ENCODE measurements at regions not wholly inside any gene's neighbourhood (a gene's known extent, or its start where the extent isn't known, plus 50 kb on each side); places are given as distances from the start of the nearest gene placed in this dataset.

- Histone ChIP-seq H3K79me2 (ENCODE audit: control insufficient read depth, insufficient read depth, low read length) (no peaks in the 10 kb centered on the region), H3K27ac (ENCODE audit: insufficient read depth, low read length) (no peak overlapping the region), H3K36me3 (ENCODE audit: control insufficient read depth, insufficient read depth, low read length) (no peaks in the 10 kb centered on the region), H3K4me1 (ENCODE audit: control insufficient read depth, extremely low read depth, insufficient read depth, low read length) (no peaks in the 10 kb centered on the region), H3K9me3 (ENCODE audit: control insufficient read depth, insufficient read depth, low read depth, low read length) (no peaks in the 10 kb centered on the region), H4K20me1 (ENCODE audit: control insufficient read depth, extremely low read depth, insufficient read depth, low read length) (no peaks in the 10 kb centered on the region), H3K4me2 (ENCODE audit: extremely low read depth, insufficient read depth, low read length) (no peak overlapping the region), H3K9ac (ENCODE audit: insufficient read depth, low read length) (no peak overlapping the region), H3K27me3 (ENCODE audit: control insufficient read depth, insufficient read depth, low read length) (no peaks in the 10 kb centered on the region), H2AFZ (ENCODE audit: low read length) (no peak overlapping the region), H3K4me3 (replicated peaks in 1 of 4; ENCODE audit: control extremely low read depth in 1 of 4, insufficient read depth in 1 of 4, low read depth in 3 of 4, low read length in 4 of 4) (no peak overlapping the region)
- no peak for DNase-seq (ENCODE audit: low read depth in 2 of 2)
- TF ChIP-seq CTCF (conservative IDR thresholded peaks at IDR 0.05 in 1 of 2, IDR thresholded peaks at IDR 0.05 in 1 of 2; ENCODE audit: low read depth in 1 of 2, low read length in 2 of 2) (no peak), EZH2 (IDR thresholded peaks at IDR 0.05; ENCODE audit: low read length, missing control alignments) (no peak)
Measured at GRCh38 chr11:134728186-134728585, 316.1 kb upstream of the B3GAT1 start.

GRCh38 chr11:134727636-134728035, 315.6 kb upstream of the B3GAT1 start:
- no peak for DNase-seq (ENCODE audit: low read depth in 2 of 2)
- H3K9me3 ChIP-seq (ENCODE audit: control insufficient read depth, insufficient read depth, low read depth, low read length): no peaks in the 10 kb centered on the region

GRCh38 chr11:134727204-134727603, 315.2 kb upstream of the B3GAT1 start:
- no peak overlapping the region for H3K4me2 ChIP-seq (ENCODE audit: extremely low read depth, insufficient read depth, low read length)
- H2AFZ ChIP-seq (ENCODE audit: low read length): no peak overlapping the region
- H3K4me1 ChIP-seq (ENCODE audit: control insufficient read depth, extremely low read depth, insufficient read depth, low read length): no peaks in the 10 kb centered on the region
- no peaks in the 10 kb centered on the region for H3K36me3 ChIP-seq (ENCODE audit: control insufficient read depth, insufficient read depth, low read length)
- DNase-seq (ENCODE audit: low read depth in 2 of 2): no peak
- no peak for TF ChIP-seq EZH2 (IDR thresholded peaks at IDR 0.05; ENCODE audit: low read length, missing control alignments)
- H3K27ac ChIP-seq (ENCODE audit: insufficient read depth, low read length): no peak overlapping the region
- H3K4me3 ChIP-seq (replicated peaks in 1 of 4; ENCODE audit: control extremely low read depth in 1 of 4, insufficient read depth in 1 of 4, low read depth in 3 of 4, low read length in 4 of 4): no peak overlapping the region
- no peaks in the 10 kb centered on the region for H3K9me3 ChIP-seq (ENCODE audit: control insufficient read depth, insufficient read depth, low read depth, low read length)
- H3K27me3 ChIP-seq (ENCODE audit: control insufficient read depth, insufficient read depth, low read length): no peaks in the 10 kb centered on the region
- no peaks in the 10 kb centered on the region for H4K20me1 ChIP-seq (ENCODE audit: control insufficient read depth, extremely low read depth, insufficient read depth, low read length)
- no peak overlapping the region for H3K9ac ChIP-seq (ENCODE audit: insufficient read depth, low read length)
- H3K79me2 ChIP-seq (ENCODE audit: control insufficient read depth, insufficient read depth, low read length): no peaks in the 10 kb centered on the region

More at GRCh38 chr11:134727636-134728035, 315.6 kb upstream of the B3GAT1 start:
- Histone ChIP-seq H3K36me3 (ENCODE audit: control insufficient read depth, insufficient read depth, low read length) (no peaks in the 10 kb centered on the region), H3K4me3 (replicated peaks in 1 of 4; ENCODE audit: control extremely low read depth in 1 of 4, insufficient read depth in 1 of 4, low read depth in 3 of 4, low read length in 4 of 4) (no peak overlapping the region), H2AFZ (ENCODE audit: low read length) (no peak overlapping the region), H3K9ac (ENCODE audit: insufficient read depth, low read length) (no peak overlapping the region), H3K27me3 (ENCODE audit: control insufficient read depth, insufficient read depth, low read length) (no peaks in the 10 kb centered on the region), H3K4me1 (ENCODE audit: control insufficient read depth, extremely low read depth, insufficient read depth, low read length) (no peaks in the 10 kb centered on the region), H4K20me1 (ENCODE audit: control insufficient read depth, extremely low read depth, insufficient read depth, low read length) (no peaks in the 10 kb centered on the region), H3K79me2 (ENCODE audit: control insufficient read depth, insufficient read depth, low read length) (no peaks in the 10 kb centered on the region), H3K27ac (ENCODE audit: insufficient read depth, low read length) (no peak overlapping the region), H3K4me2 (ENCODE audit: extremely low read depth, insufficient read depth, low read length) (no peak overlapping the region)
- TF ChIP-seq EZH2 (IDR thresholded peaks at IDR 0.05; ENCODE audit: low read length, missing control alignments) (no peak), CTCF (conservative IDR thresholded peaks at IDR 0.05 in 1 of 2, IDR thresholded peaks at IDR 0.05 in 1 of 2; ENCODE audit: low read depth in 1 of 2, low read length in 2 of 2) (no peak)
